GM18520 (cell line): ENCODE measurements at regions not wholly inside any gene's neighbourhood (a gene's known extent, or its start where the extent isn't known, plus 50 kb on each side); places are given as distances from the start of the nearest gene placed in this dataset.

Experiments used
- ATAC-seq: cut with Tn5 transposase; IDR thresholded peaks from one replicate; pipeline ENCODE4 v1.9.1; 2021; ENCODE audit not compliant: unreplicated experiment

DNA sequence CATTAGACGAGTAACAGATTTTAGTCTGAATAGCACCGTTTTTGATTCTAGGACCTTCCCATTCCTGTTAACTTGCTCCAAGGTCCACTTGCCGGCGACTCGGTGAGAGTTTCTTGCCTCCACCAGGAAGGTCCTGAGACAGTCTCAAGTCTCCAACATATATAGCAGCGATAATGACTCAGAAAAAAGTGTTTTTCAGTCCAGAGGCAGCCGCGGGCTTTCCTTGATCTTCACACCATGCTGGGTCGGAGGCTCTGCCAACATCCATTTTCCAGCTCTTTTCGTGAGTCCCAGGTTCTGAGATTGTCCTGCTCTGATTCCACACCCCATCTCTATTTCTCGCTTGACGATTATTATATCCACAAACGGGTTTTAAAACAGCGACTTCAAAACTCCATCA lies 170.5 kb downstream of the GPX5 start:
- no peak for ATAC-seq

DNA sequence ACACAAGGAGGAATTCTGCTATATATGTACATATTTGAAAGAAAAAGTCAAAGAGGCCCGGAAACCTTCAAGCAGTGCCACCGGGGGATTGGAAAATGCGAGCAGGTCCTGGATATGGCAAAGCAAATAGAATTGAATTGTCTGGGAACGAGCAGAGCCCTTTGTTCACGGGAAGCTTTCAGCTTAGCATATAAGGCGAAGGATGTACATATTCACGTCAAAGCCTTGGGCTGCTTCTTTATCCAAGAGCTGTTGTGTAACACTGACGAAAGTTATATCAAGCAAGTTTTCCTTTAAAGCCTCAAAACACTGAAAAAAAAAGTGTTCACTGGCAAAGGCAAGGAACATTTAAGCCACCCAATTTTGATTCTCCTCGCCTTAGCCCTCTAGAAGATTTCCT lies 171.0 kb downstream of the GPX5 start:
- no peak for ATAC-seq

DNA sequence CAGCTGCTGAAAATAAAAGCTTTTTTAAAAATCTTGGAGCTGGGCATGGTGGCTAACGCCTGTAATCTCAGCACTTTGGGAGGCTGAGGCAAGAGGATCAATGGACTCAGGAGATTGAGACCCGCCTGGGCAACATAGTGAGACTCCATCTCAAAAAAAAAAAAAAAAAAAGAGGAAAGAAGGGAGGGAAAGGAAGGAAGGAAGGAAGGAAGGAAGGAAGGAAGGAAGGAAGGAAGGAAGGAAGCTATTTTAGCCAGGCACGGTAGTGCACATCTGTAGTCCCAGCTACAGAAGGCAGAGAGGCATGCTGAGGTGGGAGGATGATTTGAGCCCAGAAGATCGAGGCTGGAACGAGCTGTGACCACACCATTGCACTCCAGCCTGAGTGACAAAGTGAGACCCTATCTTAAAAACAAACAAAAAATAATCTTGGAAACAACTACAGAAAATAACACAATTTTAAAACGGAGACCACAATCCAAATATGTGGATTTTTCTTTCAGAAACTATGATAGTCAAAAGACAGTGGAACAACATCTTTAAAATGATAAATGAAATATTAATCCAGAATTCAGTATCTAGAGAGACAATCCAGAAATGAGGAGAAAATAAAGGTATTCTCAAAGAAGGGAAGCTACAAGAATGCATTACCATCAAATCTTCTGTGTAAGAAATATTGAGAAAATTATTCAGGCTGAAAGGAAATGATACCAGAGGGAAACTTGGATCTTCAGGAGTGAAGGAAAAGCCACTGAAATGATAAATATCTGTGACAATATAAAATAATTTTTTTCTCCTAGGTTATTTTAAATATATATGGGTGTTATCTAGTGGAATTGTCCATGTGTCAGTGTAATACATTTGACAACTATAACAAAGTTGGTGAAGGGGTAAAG lies 182.0 kb downstream of the GPX5 start:
- ATAC-seq = no peak

DNA sequence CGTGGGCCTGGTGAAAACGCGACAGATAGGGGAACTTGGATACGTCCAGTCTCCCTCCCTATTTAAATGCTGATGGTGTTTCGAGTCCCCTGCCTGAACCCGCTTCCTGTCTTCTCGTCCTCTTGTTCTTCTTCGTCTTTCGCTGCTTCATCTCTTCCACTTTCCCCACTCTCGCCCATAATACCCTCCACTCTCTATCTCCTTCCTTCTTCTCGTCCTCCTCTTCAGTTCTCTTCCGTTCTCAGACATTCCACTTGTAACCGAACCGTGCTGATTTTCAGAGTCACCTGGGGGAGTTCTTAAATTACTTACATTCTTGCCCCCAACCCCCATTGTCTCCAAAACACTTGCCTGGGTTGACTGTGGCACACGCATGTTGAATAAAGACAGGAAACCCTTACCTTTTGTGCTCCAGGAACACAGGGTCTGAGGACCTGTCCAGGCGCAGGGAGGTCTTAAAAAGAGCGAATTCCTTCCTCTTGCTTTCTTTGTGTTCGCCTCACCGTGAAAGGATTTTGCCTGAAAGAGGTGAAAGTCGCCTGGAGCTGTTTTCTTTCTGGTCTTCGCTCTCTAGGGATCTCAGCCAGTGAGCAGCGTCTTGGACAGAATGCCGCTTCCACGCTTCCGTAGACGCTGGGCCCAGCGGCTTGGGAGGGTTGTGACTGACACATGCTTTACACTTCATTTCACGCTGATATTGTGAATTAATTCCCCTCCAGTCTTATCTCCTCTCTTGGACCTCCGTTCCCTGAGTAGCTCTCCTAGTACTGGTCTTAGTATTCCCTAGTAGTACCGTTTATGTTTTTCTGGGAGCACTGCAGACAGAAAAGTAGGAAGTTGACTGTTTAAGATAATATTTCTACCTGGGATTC lies 184.0 kb downstream of the GPX5 start:
- no peak for ATAC-seq

DNA sequence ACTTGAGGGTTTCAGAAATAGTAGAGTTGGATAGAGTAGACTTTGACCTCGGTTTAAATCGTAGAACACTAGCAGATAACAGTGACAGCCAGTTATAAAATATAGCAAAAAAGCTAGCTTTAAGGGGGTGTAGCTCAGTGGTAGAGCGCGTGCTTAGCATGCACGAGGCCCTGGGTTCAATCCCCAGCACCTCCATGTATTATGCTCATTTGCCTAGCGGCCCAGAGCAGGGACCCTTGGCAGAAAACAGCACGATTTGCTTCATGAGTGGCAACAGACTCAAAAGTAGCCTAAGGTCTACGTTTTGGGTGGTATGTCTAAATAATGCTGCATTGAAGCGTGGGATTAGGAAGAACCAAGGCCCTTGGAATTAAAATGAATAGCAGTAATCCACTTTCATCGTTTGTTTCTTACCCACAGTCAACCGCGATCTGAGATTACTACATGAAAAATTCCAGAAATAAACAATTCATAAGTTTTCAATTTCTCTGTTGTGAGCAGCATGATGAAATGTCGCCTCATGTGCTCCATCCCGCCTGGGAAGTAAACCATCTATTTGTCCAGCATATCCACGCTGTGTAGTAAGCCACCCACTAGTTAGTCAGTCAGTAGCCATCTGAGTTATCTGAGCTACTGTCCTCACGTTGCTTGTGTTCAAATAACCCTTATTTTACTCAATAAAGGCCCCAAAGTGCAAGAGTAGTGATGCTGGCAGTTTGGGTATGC lies 184.9 kb downstream of the GPX5 start:
- no peak for ATAC-seq

DNA sequence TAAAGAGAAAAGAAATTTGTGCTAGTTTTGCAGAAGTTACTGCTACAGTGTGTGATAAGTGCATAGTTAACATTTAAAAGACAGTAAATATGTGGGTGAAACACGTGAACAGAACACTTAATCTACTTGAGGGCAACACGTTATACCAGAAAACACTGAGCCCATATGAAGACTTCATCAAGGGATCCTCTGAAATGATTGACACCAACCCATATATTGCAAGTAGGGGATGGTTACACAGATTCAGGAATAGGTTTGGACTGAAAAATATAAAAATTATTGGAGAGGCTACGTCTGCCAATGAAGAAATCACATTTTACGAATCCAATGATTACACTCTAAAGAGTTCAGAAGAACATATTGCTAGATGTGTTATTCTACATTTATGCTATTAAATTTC lies 185.6 kb downstream of the GPX5 start:
- ATAC-seq = no peak

DNA sequence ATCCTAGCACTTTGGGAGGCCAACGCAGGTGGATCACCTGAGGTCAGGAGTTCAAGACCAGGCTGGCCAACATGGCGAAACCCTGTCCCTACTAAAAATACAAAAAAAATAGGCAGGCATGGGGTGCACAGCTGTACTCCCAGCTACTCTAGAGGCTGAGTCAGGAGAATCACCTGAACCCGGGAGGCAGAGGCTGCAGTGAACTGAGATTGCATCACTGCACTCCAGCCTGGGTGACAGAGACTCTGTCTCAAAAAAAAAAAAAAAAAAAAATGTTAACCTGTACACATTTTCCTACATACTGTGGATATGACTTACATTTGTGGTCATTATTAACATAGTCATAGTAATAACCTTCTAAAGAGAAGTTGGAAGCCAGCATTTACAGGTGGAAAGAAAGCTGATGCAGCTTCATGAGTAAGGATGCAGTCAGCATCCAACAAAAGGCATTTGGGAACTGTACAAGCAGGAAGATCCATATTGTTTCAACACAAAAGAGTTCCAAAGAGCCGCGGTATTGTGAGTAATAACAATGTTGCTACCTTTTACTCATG lies 186.2 kb downstream of the GPX5 start:
- ATAC-seq = no peak

DNA sequence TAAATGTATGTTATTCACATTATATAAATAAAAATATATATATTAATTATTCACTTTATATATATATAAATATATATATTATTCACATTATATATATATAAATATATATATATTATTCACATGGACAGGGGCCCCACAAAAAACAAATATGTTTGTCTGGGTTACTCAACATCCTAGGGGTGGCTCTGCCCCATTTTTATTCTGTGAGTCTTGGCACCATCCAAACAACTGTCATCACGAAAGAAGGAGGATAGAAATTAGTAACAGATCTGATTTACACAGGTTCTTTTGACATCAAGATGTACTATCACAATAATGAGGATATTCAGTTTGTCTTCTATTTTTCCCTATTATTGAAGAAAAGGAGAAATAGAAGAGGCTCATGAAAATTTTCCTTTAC lies 187.3 kb downstream of the GPX5 start:
- no peak for ATAC-seq

DNA sequence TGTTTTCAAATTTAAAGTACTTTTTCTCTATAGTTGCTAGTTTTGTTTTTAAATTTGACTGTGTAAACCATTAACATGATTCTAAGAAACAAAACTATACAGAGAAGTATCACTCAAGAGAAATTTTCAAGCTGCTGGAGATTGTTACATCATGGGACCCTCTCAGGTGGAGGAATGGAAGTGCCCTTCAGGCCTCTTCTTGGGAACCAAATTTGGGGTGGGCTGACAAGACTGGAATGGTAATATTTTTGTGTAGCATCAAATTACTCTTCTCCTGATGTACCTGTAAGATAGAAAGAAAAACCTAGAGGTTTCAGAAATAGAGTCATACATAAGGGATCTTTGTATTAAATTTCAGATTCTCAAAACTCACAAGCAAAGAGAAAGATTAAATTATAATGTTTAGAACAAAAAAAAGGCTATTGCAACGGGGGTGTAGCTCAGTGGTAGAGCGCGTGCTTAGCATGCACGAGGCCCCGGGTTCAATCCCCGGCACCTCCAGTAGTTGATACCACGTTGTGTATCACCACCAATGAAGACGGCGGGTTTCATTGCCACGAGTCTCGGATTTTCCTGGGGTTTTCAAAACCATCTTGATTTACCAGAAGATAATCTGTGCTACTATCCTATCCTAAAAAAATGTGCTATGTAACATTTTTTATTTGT lies 193.7 kb downstream of the GPX5 start:
- ATAC-seq = no peak

DNA sequence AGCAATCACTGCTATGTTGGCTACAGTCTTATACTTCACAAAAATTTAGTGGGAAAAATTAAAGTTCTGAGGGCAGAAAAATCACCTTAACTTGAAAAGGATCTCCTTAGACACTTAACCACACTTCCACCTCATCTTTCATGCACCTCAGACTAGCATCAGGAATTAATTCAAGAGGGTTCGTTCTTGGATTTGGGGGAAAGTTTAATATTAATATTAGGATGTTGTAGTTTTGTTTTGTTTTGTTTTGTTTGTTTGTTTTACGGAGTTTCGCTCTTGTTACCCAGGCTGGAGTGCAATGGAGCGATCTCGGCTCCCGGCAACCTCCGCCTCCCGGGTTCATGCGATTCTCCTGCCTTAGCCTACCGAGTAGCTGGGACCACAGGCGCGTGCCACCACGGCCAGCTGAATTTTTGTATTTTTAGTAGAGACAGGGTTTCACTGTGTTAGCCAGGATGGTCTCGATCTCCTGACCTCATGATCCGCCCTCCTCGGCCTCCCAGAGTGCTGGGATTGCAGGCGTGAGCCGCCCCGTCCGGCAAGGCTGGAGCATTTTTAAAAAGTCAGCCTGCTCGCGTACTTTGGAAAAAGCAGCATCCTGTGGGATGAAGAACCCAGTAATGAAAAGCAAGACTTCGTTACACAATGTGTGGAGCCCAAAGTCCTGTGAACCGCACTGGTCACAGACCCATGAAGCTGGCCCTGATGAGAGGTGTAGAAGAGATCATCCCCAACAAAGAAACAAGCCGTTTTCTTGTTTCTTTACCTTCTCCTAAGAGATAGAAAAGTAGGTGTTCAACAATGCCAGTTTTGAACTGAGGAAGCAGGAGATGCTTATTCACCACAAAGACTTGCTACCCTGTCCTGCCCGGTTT lies 194.9 kb downstream of the GPX5 start:
- no peak for ATAC-seq

DNA sequence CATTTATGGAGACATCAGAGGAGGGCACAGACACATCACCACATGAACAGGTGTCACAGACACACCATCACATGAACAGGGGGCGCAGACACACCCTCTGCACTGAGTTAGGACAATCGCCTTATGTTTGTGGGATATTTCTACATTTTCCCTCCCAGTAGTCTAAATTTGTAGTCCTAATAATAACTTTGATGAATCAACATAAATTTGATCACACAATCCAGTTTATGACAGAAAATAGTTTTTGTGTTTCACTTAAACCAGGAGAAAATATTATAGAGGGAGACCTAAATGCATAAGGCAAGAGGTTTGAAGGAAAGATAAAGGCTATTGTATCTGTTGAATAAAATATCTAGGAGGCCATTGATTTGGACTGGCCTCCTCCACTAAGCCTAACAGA lies 195.7 kb downstream of the GPX5 start:
- no peak for ATAC-seq

DNA sequence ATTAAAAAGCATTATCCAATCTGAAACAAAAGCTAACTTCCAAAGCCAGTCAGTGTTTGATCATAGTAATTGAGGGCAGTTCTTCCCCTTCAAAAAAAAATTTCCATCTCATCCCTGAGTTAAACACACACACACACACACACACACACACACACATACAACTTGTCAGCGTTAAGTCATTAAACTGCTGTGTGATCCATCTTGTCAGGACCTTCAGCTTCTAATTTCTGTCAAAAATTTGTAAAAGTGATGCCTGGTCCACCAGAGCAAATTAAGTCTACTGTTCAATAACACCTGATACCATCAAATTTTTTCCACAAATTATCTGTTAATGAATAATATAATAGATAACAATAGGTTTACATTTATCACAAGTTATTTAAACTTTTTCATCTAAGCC lies 198.7 kb downstream of the GPX5 start:
- no peak for ATAC-seq

DNA sequence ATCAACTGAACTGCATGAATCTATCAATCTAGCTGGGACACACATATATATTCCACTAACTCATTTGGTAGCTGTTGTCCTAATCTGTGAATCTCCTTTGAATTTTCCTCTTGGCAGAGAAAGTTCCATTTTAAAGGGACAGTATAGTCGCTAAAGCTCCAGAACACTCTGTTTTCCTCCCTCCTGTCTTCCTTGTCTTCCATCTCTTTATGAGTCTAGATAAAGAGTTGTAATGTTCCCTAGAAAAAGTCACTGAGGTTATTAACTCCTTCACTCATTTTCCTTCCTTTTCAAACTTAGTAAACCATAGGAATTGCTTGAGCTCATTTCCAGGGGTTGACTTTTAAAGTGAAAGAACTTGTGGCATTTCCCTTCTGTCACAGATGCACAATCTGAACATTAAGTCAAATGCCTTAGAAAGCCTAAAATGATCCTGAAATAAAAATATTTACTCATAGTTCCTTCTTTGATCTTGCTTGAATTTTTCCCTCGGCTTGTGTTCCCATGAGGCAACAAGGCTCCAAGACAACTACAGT lies 198.4 kb downstream of the TRIM27 start:
- ATAC-seq = no peak

DNA sequence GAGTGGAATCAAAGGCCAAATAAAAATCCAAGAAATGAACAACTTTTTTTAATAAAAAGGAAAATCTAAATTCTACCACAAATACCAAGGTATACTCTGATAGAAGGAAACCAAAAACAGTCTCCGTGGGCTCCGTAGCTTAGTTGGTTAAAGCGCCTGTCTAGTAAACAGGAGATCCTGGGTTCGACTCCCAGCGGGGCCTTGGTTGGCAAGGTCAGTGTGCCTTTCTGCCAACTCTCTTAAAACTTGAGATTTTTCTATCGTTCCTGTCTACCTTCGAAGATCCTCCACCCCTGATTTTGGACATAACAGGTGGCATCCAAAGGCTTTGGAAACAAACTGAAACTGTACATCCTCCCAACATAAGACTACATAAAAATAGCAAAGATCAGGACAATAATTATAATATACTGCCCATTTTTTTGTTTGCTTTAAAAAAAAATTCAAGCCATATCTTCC lies 197.9 kb downstream of the TRIM27 start:
- no peak for ATAC-seq

DNA sequence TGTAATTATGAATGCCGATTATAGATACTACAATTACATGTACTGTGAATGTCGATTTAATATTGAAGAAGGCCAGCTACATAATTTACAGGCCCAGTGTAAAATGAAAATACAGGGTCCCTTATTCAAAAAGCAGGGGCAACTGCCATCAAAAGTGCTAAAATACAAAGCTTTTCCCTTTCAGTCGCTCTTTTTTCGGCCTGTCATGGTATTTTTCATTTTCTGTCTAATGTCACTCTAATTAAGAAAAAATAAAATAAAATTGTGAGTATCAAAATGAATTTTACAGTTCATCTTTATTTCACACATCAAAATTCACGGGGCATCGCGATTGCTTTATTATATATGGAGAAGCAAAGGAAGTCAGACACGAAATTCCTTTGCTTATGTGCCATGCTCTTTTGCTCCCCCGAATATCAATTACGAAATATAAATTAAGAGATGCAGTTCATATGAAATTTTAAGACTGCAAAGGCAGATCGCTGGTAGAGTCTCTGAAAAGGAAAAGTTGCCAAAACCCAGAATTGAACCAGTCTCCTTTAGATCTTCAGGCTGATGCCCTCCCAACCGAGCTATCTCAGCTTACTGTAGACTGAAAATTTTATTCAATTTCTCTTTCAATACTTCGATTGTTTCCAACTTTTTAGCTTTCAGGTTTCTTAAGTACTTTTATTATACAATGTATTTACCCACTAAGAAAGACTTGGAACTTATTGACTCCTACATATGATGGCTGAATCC lies 197.0 kb downstream of the TRIM27 start:
- ATAC-seq = no peak

DNA sequence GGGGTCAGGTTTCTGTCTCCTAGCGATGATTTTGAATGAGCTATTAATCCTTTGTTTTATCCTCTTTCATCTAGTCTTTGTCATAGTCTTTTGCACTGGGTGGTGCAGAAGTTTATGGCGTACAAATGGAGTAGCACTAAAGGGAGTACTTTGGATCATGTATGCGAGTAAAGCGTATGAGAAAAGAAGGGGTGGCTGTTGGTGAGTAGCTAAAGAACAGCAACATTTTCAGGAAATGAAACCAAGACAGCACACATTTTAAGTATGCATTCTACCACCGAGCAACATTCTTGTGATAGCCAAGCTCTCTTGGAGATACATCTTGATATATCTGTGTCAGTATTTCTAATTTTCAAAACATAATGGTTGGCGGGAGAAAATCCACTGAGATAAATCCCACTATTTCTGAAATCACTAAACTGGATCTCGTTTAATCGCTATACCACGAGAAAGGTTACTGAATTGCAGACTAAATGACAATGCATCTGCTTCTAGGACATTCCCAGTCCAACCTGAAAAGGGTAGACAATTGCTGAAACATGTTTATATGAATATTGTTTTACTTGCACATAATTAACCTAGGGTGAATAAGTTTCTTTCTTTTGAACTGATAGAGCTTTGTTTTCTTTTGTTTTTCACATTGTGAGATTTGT lies 196.1 kb downstream of the TRIM27 start:
- no peak for ATAC-seq

DNA sequence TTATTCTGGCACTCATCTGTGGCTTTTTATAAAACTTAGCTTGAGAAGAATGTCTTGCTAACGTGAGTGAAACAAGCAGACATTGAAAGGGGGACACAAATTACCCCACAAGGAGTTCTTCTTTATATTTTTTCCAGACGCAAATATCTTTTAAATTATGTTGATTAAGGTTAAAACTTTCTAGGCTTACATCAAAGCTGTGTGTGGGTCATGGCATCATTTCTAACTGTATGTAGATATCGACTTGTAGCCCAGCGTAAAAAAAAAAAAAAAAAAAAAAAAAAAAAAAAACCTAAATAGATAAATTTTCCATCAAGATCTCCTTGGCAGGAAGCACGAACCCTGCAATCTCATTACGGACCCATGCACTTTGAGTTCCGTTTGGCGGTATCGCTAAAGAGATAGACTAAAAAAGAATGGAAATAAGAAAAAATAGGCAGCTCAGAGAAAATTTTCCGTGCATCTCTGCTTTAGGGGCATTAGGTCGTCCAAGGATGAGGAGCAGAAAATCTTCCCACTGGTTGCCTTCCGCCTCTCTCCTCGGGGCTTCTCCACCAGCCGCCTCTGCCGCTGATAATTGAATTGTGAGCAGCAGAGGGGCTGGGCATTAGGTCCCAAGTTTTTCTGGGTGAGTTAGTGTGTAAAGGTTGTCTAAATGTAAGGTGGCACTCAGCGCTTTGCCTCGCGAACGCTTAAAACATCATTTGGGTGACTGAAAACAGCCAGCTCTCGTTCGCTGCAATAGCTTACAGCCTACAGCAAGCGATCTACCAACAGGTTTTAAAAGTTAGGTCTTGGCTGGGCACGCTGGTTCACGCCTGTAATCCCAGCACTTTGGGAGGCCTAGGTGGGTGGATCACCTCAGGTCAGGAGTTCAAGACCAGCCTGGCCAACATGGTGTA lies 194.0 kb downstream of the TRIM27 start:
- no peak for ATAC-seq
